Loucy (cell line): ENCODE measurements at regions not wholly inside any gene's neighbourhood (a gene's known extent, or its start where the extent isn't known, plus 50 kb on each side); places are given as distances from the start of the nearest gene placed in this dataset.

ENCODE experiments used
- H2AFZ ChIP-seq: fragments of 200-600 bp; sonication (generic); 2 replicates; pipeline ENCODE4 v1.6.0; 2016; ENCODE audit warnings: antibody characterized with exemption, mild to moderate bottlenecking, low read length, moderate library complexity
- H3F3A ChIP-seq: fragments of 200-600 bp; 2 replicates; pipeline ENCODE4 v1.6.0; 2016; ENCODE audit warnings: antibody characterized with exemption, low read depth, mild to moderate bottlenecking
- H3K27me3 ChIP-seq: fragments of 200-600 bp; sonication (generic); 2 replicates; pipeline ENCODE4 v1.6.1; 2014; ENCODE audit warnings: low read length, mild to moderate bottlenecking; ENCODE audit not compliant: insufficient read depth, poor library complexity, severe bottlenecking
- H3K36me3 ChIP-seq: fragments of 200-600 bp; sonication (generic); 2 replicates; pipeline ENCODE4 v1.6.1; 2016; ENCODE audit warnings: low read length; ENCODE audit not compliant: insufficient read depth
- H3K4me1 ChIP-seq: fragments of 200-600 bp; sonication (generic); 2 replicates; pipeline ENCODE4 v1.5.1; 2014; ENCODE audit warnings: low read length, mild to moderate bottlenecking; ENCODE audit not compliant: insufficient read depth, poor library complexity, severe bottlenecking
- H3K4me2 ChIP-seq: fragments of 200-600 bp; sonication (generic); 2 replicates; pipeline ENCODE4 v1.6.0; 2014; ENCODE audit warnings: antibody characterized with exemption, low read length, low read depth, mild to moderate bottlenecking; ENCODE audit not compliant: poor library complexity, severe bottlenecking
- H3K4me3 ChIP-seq: fragments of 200-600 bp; sonication (generic); 2 replicates; pipeline ENCODE4 v1.5.1; 2014; ENCODE audit warnings: low read length, mild to moderate bottlenecking, mixed read lengths; ENCODE audit not compliant: poor library complexity, severe bottlenecking
- H3K79me2 ChIP-seq: fragments of 200-600 bp; sonication (generic); 2 replicates; pipeline ENCODE4 v1.6.1; 2014; ENCODE audit warnings: low read length; ENCODE audit not compliant: insufficient read depth
- H3K9ac ChIP-seq: fragments of 200-600 bp; sonication (generic); 2 replicates; pipeline ENCODE4 v1.6.0; 2014; ENCODE audit warnings: mild to moderate bottlenecking, low read depth, low read length, moderate library complexity; ENCODE audit not compliant: poor library complexity, severe bottlenecking
- H3K9me2 ChIP-seq: fragments of 200-600 bp; sonication (generic); replicated peaks from 2 replicates; pipeline ENCODE4 v1.6.1; 2016; ENCODE audit warnings: low read depth, low read length, mixed read lengths
- H3K9me3 ChIP-seq: fragments of 200-600 bp; sonication (generic); 2 replicates; pipeline ENCODE4 v1.6.1; 2014; ENCODE audit warnings: mild to moderate bottlenecking, antibody characterized with exemption, low read length, low read depth; ENCODE audit not compliant: insufficient read depth
- H4K20me1 ChIP-seq: fragments of 200-600 bp; sonication (generic); 2 replicates; pipeline ENCODE4 v1.6.0; 2014; ENCODE audit warnings: antibody characterized with exemption, low read length, mild to moderate bottlenecking; ENCODE audit not compliant: insufficient read depth, poor library complexity, severe bottlenecking
- EZH2phosphoT487 ChIP-seq: fragments of 200-600 bp; IDR thresholded peaks from 2 replicates; pipeline ENCODE4 v1.6.1; 2018; ENCODE audit warnings: antibody characterized with exemption, mild to moderate bottlenecking, moderate library complexity, borderline replicate concordance
- TF ChIP-seq, protein P1 (sequence below): fragments of 200-600 bp; sonication (generic); conservative IDR thresholded peaks from 2 replicates; pipeline ENCODE4 v1.5.1; 2014; ENCODE audit warnings: mild to moderate bottlenecking, antibody characterized with exemption, low read length

DNA sequence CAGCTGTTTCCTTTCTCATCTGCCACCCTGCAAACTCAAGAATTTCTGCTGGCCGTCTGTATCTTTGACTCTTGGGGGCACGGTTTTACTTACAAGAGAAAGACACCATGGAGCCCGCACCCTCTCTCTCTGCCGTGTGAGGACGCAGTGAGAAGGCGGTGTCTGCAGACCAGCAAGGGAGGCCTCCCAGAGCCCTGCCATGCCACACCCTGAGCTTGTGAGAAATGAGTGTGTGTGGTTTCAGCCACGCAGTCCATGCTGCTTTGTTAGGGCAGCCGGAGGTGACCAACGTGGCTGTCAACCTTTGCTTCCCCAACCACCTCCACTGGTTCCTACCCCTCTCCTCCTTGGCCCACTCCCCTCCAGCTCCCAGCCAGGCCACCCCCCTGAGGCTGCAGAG is 70.1 kb upstream of the NUP50 start:
- Histone ChIP-seq H3K27me3 (no peaks in the 10 kb centered on the region), H3K4me3 (no peak overlapping the region), H3K4me2 (no peak overlapping the region), H3K4me1 (no peaks in the 10 kb centered on the region), H3K79me2 (no peaks in the 10 kb centered on the region), H4K20me1 (no peaks in the 10 kb centered on the region), H3K9me3 (no peaks in the 10 kb centered on the region), H3K9me2 (no peaks in the 10 kb centered on the region), H3K9ac (no peak overlapping the region), H3F3A (no peaks in the 10 kb centered on the region), H3K36me3 (no peaks in the 10 kb centered on the region), H2AFZ (no peak overlapping the region)
- TF ChIP-seq, protein P1, sequence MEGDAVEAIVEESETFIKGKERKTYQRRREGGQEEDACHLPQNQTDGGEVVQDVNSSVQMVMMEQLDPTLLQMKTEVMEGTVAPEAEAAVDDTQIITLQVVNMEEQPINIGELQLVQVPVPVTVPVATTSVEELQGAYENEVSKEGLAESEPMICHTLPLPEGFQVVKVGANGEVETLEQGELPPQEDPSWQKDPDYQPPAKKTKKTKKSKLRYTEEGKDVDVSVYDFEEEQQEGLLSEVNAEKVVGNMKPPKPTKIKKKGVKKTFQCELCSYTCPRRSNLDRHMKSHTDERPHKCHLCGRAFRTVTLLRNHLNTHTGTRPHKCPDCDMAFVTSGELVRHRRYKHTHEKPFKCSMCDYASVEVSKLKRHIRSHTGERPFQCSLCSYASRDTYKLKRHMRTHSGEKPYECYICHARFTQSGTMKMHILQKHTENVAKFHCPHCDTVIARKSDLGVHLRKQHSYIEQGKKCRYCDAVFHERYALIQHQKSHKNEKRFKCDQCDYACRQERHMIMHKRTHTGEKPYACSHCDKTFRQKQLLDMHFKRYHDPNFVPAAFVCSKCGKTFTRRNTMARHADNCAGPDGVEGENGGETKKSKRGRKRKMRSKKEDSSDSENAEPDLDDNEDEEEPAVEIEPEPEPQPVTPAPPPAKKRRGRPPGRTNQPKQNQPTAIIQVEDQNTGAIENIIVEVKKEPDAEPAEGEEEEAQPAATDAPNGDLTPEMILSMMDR: no peak
- TF ChIP-seq EZH2phosphoT487: no peak

DNA sequence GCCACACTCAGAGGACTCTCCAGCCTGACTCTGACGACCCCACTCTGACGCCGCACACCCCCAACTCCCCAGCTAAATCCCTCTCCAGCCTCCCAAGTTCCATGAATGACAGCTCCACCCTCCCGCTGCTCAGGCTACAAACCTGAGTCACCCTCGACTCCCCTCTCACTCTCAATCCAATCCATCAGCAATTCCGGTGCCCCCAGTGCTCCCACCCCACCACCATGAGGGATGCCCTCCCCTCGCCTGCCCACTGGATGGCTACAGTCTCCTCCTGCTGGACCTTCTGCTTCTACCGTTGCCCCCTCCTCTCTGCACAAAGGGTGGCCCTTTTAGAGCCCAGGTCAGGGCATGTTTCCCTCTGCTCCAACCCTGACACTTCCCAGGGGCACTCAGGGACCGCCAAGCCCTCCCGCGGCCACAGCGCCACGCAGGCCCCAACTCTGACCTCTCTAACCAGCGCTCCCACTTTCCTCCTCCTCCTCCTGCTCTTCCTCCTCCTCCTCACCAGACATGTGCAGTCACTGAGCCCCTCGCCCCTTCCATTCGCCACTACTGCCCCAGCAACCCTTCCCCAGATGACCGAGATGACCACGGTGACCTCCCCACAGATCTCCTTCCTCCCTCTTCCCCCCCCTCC is 69.5 kb upstream of the NUP50 start:
- H3K27me3 ChIP-seq: no peaks in the 10 kb centered on the region
- no peaks in the 10 kb centered on the region for H3K4me1 ChIP-seq
- no peak overlapping the region for H3K4me3 ChIP-seq
- H3K9me3 ChIP-seq: no peaks in the 10 kb centered on the region
- no peaks in the 10 kb centered on the region for H3K36me3 ChIP-seq
- no peaks in the 10 kb centered on the region for H3K79me2 ChIP-seq
- H3K9ac ChIP-seq: no peak overlapping the region
- TF ChIP-seq EZH2phosphoT487: no peak
- no peak overlapping the region for H3K4me2 ChIP-seq
- no peaks in the 10 kb centered on the region for H3K9me2 ChIP-seq
- no peaks in the 10 kb centered on the region for H3F3A ChIP-seq
- no peaks in the 10 kb centered on the region for H4K20me1 ChIP-seq
- no peak overlapping the region for H2AFZ ChIP-seq

DNA sequence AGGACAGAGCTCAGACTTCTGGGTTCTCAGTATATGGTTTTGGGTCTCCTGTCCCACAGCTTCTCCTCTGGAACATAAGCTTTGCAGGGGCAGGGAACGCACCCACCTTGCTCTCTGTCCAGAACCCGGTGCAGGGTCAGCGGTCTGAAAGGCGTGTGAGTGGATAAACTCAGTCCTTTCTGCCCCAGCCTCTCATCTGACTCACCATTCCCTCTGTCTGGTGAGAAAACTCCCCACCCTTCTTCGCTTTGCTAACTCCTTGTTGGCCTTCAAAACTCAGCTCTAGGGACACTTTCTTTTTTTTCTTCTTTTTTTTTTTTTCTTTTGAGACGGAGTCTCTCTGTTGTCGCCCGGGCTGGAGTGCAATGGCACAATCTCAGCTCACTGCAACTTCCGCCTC is 68.9 kb upstream of the NUP50 start:
- H3K4me2 ChIP-seq: no peak overlapping the region
- no peak overlapping the region for H3K4me3 ChIP-seq
- no peaks in the 10 kb centered on the region for H4K20me1 ChIP-seq
- no peaks in the 10 kb centered on the region for H3K79me2 ChIP-seq
- no peaks in the 10 kb centered on the region for H3K9me2 ChIP-seq
- no peaks in the 10 kb centered on the region for H3K36me3 ChIP-seq
- no peak overlapping the region for H3K9ac ChIP-seq
- no peak overlapping the region for H2AFZ ChIP-seq
- no peaks in the 10 kb centered on the region for H3K4me1 ChIP-seq
- TF ChIP-seq, protein P1: no peak
- TF ChIP-seq EZH2phosphoT487: no peak
- H3K27me3 ChIP-seq: no peaks in the 10 kb centered on the region
- no peaks in the 10 kb centered on the region for H3K9me3 ChIP-seq
- no peaks in the 10 kb centered on the region for H3F3A ChIP-seq
